ENCODE measurements at regions not wholly inside any gene's neighbourhood (a gene's known extent, or its start where the extent isn't known, plus 50 kb on each side); places are given as distances from the start of the nearest gene placed in this dataset.

DNA sequence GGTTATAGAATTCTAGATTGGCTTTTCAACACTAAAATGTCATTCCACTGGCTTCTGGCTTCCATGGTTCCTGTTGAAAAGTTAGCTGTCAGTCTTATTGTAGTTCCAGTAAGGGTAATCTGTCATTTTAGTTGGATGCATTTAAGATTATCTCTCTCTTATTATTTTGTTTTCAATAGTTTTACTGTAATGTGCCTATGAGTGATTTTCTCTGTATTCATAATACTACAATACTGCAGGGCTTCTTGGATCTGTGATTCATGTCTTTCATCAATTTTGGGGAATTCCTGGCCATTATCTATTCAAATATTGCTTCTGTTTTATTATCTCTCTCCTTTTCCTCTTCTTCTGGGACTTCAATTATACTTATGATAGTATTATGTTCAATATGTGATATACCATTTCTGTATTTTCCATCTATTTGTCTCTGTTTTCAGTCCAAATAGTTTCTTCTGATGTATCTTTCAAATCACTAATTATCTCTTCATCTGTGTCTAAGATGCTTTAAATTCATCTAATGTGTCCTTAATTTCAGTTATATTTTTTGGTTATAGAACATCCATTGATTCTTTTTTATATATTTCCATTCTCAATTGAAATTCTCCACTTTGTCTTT lies 101.5 kb downstream of the KCTD15 start:
- TF ChIP-seq, protein P1, sequence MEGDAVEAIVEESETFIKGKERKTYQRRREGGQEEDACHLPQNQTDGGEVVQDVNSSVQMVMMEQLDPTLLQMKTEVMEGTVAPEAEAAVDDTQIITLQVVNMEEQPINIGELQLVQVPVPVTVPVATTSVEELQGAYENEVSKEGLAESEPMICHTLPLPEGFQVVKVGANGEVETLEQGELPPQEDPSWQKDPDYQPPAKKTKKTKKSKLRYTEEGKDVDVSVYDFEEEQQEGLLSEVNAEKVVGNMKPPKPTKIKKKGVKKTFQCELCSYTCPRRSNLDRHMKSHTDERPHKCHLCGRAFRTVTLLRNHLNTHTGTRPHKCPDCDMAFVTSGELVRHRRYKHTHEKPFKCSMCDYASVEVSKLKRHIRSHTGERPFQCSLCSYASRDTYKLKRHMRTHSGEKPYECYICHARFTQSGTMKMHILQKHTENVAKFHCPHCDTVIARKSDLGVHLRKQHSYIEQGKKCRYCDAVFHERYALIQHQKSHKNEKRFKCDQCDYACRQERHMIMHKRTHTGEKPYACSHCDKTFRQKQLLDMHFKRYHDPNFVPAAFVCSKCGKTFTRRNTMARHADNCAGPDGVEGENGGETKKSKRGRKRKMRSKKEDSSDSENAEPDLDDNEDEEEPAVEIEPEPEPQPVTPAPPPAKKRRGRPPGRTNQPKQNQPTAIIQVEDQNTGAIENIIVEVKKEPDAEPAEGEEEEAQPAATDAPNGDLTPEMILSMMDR (IDR thresholded peaks at IDR 0.05), result no peak
- no peak for TF ChIP-seq EP300 (IDR thresholded peaks at IDR 0.05)
- TF ChIP-seq POLR2A (IDR thresholded peaks at IDR 0.05), result no peak
